Umbilical cord (tissue), 1 donor: ENCODE measurements at regions not wholly inside any gene's neighbourhood (a gene's known extent, or its start where the extent isn't known, plus 50 kb on each side); places are given as distances from the start of the nearest gene placed in this dataset.
"Not testable (repeated sequence)": the region's sequence is repeated elsewhere in the genome, so short reads cannot be mapped to it uniquely, and the experiment has no call there.

Source experiments
- DNase-seq: peaks from one replicate; pipeline ENCODE4 v3.0.0-alpha.2; 2015; ENCODE audit warnings: low spot score

- no peak for DNase-seq
Measured at GRCh38 chr2:123696799-123697410, 328.2 kb upstream of the CNTNAP5 start.

- no peak for DNase-seq
Measured at GRCh38 chr2:123715467-123715982, 309.6 kb upstream of the CNTNAP5 start.

GRCh38 chr2:123717636-123718334 is 307.3 kb upstream of the CNTNAP5 start:
- peak; percentile 17 for DNase-seq

GRCh38 chr2:123720760-123721159 is 304.3 kb upstream of the CNTNAP5 start:
- DNase-seq: no peak

- DNase-seq: no peak
Measured at GRCh38 chr2:123723706-123724105, 301.4 kb upstream of the CNTNAP5 start.

GRCh38 chr2:123732563-123732962 is 292.5 kb upstream of the CNTNAP5 start:
- DNase-seq: no peak

GRCh38 chr2:123737371-123737770 is 287.7 kb upstream of the CNTNAP5 start:
- no peak for DNase-seq

GRCh38 chr2:123738643-123739042 is 286.4 kb upstream of the CNTNAP5 start:
- no peak for DNase-seq

GRCh38 chr2:123746006-123746405 is 279.1 kb upstream of the CNTNAP5 start:
- DNase-seq: no peak

- no peak for DNase-seq
Measured at GRCh38 chr2:123747326-123747725, 277.8 kb upstream of the CNTNAP5 start.

- no peak for DNase-seq
Measured at GRCh38 chr2:123762221-123762620, 262.9 kb upstream of the CNTNAP5 start.

- no peak for DNase-seq
Measured at GRCh38 chr2:123768233-123768632, 256.9 kb upstream of the CNTNAP5 start.

GRCh38 chr2:123769001-123769400 is 256.1 kb upstream of the CNTNAP5 start:
- DNase-seq: no peak

GRCh38 chr2:123770996-123771720 is 253.9 kb upstream of the CNTNAP5 start:
- DNase-seq: no peak

- no peak for DNase-seq
Measured at GRCh38 chr2:123771928-123772632, 253.0 kb upstream of the CNTNAP5 start.

- DNase-seq: no peak
Measured at GRCh38 chr2:123777116-123777515, 248.0 kb upstream of the CNTNAP5 start.

- no peak for DNase-seq
Measured at GRCh38 chr2:123783164-123783563, 241.9 kb upstream of the CNTNAP5 start.

GRCh38 chr2:123785332-123785731 is 239.8 kb upstream of the CNTNAP5 start:
- DNase-seq: no peak

GRCh38 chr2:123791207-123791606 is 233.9 kb upstream of the CNTNAP5 start:
- no peak for DNase-seq

GRCh38 chr2:123791684-123792083 is 233.4 kb upstream of the CNTNAP5 start:
- DNase-seq: peak; percentile 0

- DNase-seq: not testable (repeated sequence)
Measured at GRCh38 chr2:123804126-123804525, 221.0 kb upstream of the CNTNAP5 start.

GRCh38 chr2:123805746-123806145 is 219.3 kb upstream of the CNTNAP5 start:
- not testable (repeated sequence) for DNase-seq
